HG02870 (cell line): ENCODE measurements at regions not wholly inside any gene's neighbourhood (a gene's known extent, or its start where the extent isn't known, plus 50 kb on each side); places are given as distances from the start of the nearest gene placed in this dataset.
"Not testable (repeated sequence)": the region's sequence is repeated elsewhere in the genome, so short reads cannot be mapped to it uniquely, and the experiment has no call there.

ENCODE experiments used
- ATAC-seq: cut with Tn5 transposase; IDR thresholded peaks from one replicate; pipeline ENCODE4 v1.9.1; 2021; ENCODE audit warnings: mild to moderate bottlenecking, moderate library complexity; ENCODE audit not compliant: unreplicated experiment

GRCh38 chr4:13981499-13981898 is 354.0 kb upstream of the BOD1L1 start:
- no peak for ATAC-seq

GRCh38 chr4:13982010-13982409 is 354.5 kb upstream of the BOD1L1 start:
- no peak for ATAC-seq

GRCh38 chr4:13983189-13983790 is 355.8 kb upstream of the BOD1L1 start:
- no peak for ATAC-seq

GRCh38 chr4:13984991-13985800 is 357.7 kb upstream of the BOD1L1 start:
- ATAC-seq = no peak

- no peak for ATAC-seq
Observed at GRCh38 chr4:13985837-13986236, 358.3 kb upstream of the BOD1L1 start.

GRCh38 chr4:13986548-13986947 is 359.0 kb upstream of the BOD1L1 start:
- ATAC-seq = no peak

GRCh38 chr4:13988353-13989305 is 361.1 kb upstream of the BOD1L1 start:
- ATAC-seq = no peak

- ATAC-seq = no peak
Observed at GRCh38 chr4:13989501-13989900, 362.0 kb upstream of the BOD1L1 start.

- ATAC-seq = no peak
Observed at GRCh38 chr4:13990596-13991589, 363.4 kb upstream of the BOD1L1 start.

- ATAC-seq = no peak
Observed at GRCh38 chr4:13992041-13992440, 364.5 kb upstream of the BOD1L1 start.

- ATAC-seq = no peak
Observed at GRCh38 chr4:13992975-13993520, 365.5 kb upstream of the BOD1L1 start.

GRCh38 chr4:13994016-13994415 is 366.5 kb upstream of the BOD1L1 start:
- ATAC-seq = no peak

GRCh38 chr4:13998850-13999445 is 371.4 kb upstream of the BOD1L1 start:
- ATAC-seq = no peak

GRCh38 chr4:14000091-14000814 is 372.7 kb upstream of the BOD1L1 start:
- ATAC-seq = no peak

GRCh38 chr4:14002331-14002730 is 374.8 kb upstream of the BOD1L1 start:
- ATAC-seq = not testable (repeated sequence)

GRCh38 chr4:14008494-14008893 is 381.0 kb upstream of the BOD1L1 start:
- ATAC-seq = no peak

GRCh38 chr4:14018191-14018853 is 390.8 kb upstream of the BOD1L1 start:
- no peak for ATAC-seq

GRCh38 chr4:14022456-14022855 is 394.9 kb upstream of the BOD1L1 start:
- no peak for ATAC-seq
